HFF-Myc (cell line): ENCODE measurements at regions not wholly inside any gene's neighbourhood (a gene's known extent, or its start where the extent isn't known, plus 50 kb on each side); places are given as distances from the start of the nearest gene placed in this dataset.

Experiments
- DNase-seq: peaks from one replicate; pipeline ENCODE4 v3.0.0-alpha.2; 2011; ENCODE audit warnings: low read depth; ENCODE audit errors: extremely low read depth
- H3K4me3 ChIP-seq: replicated peaks from 2 replicates; pipeline ENCODE4 v1.5.1; 2011; ENCODE audit warnings: low read depth, mild to moderate bottlenecking, control low read depth, low read length
- TF ChIP-seq, protein P1 (sequence below): IDR thresholded peaks from 2 replicates; pipeline ENCODE4 v1.5.1; 2012; ENCODE audit warnings: mild to moderate bottlenecking, low read depth, low read length, control low read depth; ENCODE audit errors: missing control alignments

GRCh38 chr2:122023059-122023864 is 267.8 kb downstream of the TSN start:
- no peak overlapping the region for H3K4me3 ChIP-seq
- DNase-seq, result no peak
- TF ChIP-seq, protein P1, sequence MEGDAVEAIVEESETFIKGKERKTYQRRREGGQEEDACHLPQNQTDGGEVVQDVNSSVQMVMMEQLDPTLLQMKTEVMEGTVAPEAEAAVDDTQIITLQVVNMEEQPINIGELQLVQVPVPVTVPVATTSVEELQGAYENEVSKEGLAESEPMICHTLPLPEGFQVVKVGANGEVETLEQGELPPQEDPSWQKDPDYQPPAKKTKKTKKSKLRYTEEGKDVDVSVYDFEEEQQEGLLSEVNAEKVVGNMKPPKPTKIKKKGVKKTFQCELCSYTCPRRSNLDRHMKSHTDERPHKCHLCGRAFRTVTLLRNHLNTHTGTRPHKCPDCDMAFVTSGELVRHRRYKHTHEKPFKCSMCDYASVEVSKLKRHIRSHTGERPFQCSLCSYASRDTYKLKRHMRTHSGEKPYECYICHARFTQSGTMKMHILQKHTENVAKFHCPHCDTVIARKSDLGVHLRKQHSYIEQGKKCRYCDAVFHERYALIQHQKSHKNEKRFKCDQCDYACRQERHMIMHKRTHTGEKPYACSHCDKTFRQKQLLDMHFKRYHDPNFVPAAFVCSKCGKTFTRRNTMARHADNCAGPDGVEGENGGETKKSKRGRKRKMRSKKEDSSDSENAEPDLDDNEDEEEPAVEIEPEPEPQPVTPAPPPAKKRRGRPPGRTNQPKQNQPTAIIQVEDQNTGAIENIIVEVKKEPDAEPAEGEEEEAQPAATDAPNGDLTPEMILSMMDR, result no peak

- no peak overlapping the region for H3K4me3 ChIP-seq
- no peak for DNase-seq
- TF ChIP-seq, protein P1, result no peak
These were observed 272.2 kb downstream of the TSN start for GRCh38 chr2:122027510-122028217.

DNA sequence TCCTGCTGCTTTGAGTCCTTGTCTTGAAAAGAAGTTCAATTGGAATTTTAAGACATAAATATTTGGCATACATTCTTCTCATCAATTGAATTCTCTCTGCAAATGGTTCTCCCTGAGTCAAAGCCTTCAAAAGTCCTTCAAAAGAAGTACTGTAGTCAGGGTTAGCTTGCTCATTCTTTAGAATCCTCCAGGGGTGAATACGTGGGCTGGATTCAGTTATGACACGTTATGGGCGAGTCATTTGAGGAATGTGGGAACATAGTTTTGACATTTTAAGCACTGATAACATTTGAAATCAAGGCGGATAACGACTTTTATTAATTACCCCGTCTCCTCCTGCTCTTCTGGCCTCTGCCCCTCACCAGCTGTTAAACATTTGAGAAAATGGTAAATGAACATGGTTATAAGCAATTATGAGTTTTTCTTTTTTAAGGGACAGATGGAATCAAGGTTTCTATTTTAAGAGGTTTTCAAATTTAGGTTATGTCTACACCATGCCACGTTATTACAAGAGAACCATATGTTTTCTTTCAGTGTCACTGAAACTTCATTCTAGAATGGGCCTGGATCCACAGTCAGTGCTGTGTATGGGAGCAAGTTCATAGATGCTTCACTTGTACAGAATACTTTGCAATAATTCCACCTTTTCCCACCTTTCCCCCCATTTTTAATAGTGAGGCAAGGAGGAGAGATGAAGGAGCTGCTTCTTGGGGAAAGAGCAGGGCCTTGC is 273.1 kb downstream of the TSN start:
- no peak for DNase-seq
- H3K4me3 ChIP-seq, result no peak overlapping the region
- TF ChIP-seq, protein P1, result no peak

- H3K4me3 ChIP-seq, result no peak overlapping the region
- TF ChIP-seq, protein P1, result no peak
- DNase-seq, result no peak
These were observed 274.0 kb downstream of the TSN start for GRCh38 chr2:122029456-122029855.

GRCh38 chr2:122029945-122030344 is 274.5 kb downstream of the TSN start:
- DNase-seq, result no peak
- TF ChIP-seq, protein P1, result no peak
- no peak overlapping the region for H3K4me3 ChIP-seq

DNA sequence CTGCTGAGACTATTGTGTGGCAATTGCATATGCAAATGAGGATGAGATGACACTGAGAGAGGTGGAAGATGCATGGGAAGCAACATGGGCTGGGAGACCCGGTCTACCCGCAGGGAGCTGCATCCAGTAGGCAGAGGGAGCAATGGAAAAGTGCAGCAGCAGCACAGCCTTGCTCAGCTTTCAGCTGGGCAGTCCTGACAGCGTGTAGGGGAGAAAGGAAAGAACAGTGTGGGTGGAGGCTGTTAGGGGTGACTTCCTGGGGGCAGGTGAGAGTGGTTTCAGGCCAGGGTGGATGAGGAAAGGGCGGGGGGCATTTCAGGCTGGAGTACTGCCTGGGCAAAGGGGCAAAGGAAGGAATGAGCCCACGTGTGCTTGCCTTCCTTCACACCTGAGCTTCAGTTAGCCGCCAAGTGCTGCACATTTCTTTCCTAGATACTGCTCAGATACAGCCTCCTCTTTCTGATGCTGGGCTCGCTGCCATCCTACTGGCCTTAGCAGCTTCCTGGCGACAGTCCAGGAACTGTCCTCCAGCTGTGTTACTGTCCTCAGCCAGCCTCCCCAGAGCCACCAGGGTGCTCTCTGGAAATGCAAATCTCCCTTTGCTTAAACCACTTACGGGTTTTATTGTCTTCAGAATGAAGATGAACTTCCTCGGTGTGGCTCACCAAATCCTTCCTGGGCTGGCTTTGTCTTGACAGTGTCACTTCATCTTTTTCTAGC is 276.3 kb downstream of the TSN start:
- no peak overlapping the region for H3K4me3 ChIP-seq
- DNase-seq, result no peak
- TF ChIP-seq, protein P1, result no peak
